ENCODE measurements at regions not wholly inside any gene's neighbourhood (a gene's known extent, or its start where the extent isn't known, plus 50 kb on each side); places are given as distances from the start of the nearest gene placed in this dataset.

DNA sequence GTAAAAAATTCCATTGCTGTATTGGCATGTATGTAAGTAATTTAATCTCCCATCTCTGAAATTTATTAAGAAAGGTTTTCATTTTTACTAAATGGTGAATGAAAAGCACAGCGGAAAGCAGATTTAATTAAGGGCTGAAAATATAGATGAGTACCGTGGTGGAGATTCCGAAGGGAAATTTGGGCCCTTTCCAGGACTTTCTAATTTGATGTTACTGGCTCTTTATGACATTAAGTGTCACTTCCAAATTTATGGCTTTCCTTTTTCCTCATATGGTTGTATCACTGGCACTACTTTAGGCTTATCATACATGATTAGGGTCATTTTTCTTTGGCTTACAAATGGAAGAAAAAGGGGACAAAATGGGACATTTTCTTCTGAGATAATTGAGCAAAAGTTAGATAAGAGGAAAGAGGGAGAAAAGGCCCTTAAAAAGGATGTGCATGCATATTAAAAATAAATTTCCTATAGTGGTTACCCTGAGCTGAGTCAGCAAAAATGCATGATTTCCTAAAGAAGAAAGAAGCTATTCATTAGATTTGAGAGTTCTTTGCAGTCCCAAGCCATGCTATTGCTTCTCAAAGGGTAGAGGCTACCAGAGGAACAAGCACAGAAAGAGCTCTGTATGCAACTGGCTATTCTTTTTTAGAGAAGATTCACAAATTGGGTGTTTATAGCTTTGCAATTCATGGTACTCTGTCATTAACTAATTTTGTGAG lies 74.9 kb upstream of the CNIH3 start:
- Histone ChIP-seq H3K27me3 (no peaks in the 10 kb centered on the region), H3K4me1 (peaks cover 0 to 35% (median 0%) of the 10 kb centered on the region in 12 donors), H3K4me3 (no peak overlapping the region), H3K27ac (no peak overlapping the region), H3K36me3 (no peaks in the 10 kb centered on the region), H3K9me3 (no peaks in the 10 kb centered on the region)
- intact Hi-C loops (cut with DNase I), result no loop called here
- TF ChIP-seq POLR2A (IDR thresholded peaks at IDR 0.05), result no peak
- TF ChIP-seq, protein P1, sequence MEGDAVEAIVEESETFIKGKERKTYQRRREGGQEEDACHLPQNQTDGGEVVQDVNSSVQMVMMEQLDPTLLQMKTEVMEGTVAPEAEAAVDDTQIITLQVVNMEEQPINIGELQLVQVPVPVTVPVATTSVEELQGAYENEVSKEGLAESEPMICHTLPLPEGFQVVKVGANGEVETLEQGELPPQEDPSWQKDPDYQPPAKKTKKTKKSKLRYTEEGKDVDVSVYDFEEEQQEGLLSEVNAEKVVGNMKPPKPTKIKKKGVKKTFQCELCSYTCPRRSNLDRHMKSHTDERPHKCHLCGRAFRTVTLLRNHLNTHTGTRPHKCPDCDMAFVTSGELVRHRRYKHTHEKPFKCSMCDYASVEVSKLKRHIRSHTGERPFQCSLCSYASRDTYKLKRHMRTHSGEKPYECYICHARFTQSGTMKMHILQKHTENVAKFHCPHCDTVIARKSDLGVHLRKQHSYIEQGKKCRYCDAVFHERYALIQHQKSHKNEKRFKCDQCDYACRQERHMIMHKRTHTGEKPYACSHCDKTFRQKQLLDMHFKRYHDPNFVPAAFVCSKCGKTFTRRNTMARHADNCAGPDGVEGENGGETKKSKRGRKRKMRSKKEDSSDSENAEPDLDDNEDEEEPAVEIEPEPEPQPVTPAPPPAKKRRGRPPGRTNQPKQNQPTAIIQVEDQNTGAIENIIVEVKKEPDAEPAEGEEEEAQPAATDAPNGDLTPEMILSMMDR (IDR thresholded peaks at IDR 0.05), result no peak
- no peak for ATAC-seq
- WGBS, 4 donors, result 67 to 76% (median 72%) methylated on average over 3 of the region's 3 CpGs
- no peak for DNase-seq

GRCh38 chr1:224541901-224542630 lies 74.1 kb upstream of the CNIH3 start:
- TF ChIP-seq, protein P1 (IDR thresholded peaks at IDR 0.05), result no peak
- no peak for TF ChIP-seq POLR2A (IDR thresholded peaks at IDR 0.05)
- no peak overlapping the region for H3K27ac ChIP-seq
- H3K4me3 ChIP-seq, result no peak overlapping the region
- DNase-seq (no peak), ATAC-seq (no peak)
- H3K4me1 ChIP-seq, result peaks cover 0 to 35% (median 0%) of the 10 kb centered on the region in 12 donors
- H3K9me3 ChIP-seq, result no peaks in the 10 kb centered on the region
- intact Hi-C loops (cut with DNase I), result no loop called here
- H3K27me3 ChIP-seq, result no peaks in the 10 kb centered on the region
- WGBS, 4 donors, result 69 to 78% (median 73%) methylated on average over 5 of the region's 5 CpGs
- no peaks in the 10 kb centered on the region for H3K36me3 ChIP-seq

DNA sequence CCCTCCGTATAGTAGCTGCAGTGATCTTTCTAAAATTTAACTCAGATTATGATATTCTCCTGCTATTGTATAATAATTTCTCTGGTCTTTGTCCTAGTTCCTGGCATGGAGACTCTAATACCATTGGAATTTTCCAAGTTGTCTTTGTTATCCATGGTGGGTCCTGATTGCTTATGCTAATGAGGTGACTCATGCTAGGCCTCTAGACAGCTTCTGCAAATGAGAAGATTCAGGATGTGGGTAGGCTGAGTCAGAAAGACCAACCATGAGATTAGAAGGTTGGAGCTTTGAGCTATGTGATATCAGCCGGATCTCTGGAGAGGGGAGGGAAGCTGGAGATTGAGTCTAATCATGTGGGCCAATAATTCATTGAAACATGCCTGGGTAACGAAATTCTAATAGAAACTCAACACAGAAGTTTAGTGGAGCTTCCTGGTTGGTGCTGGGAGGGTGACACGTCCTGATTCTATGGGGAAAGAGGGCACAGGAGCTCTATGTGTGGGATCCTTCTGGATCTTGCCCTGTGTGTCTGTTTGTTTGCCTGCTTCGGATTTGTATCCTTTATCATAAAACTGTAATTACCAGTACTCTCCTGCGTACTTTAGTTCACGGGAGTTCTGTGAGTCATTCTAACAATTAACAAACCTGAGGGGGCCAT lies 73.2 kb upstream of the CNIH3 start:
- WGBS, 4 donors, result 73 to 84% (median 80%) methylated on average over 7 of the region's 7 CpGs
- Histone ChIP-seq H3K36me3 (no peaks in the 10 kb centered on the region), H3K4me1 (peaks cover 0 to 35% (median 0%) of the 10 kb centered on the region in 12 donors), H3K4me3 (no peak overlapping the region), H3K27me3 (no peaks in the 10 kb centered on the region), H3K9me3 (no peaks in the 10 kb centered on the region), H3K27ac (no peak overlapping the region)
- TF ChIP-seq, protein P1 (IDR thresholded peaks at IDR 0.05), result no peak
- no peak for TF ChIP-seq POLR2A (IDR thresholded peaks at IDR 0.05)
- DNase-seq, result no peak
- ATAC-seq, result peak in 2 of 4 donors; percentile 42 to 46
- intact Hi-C loops (cut with DNase I), result no loop called here

DNA sequence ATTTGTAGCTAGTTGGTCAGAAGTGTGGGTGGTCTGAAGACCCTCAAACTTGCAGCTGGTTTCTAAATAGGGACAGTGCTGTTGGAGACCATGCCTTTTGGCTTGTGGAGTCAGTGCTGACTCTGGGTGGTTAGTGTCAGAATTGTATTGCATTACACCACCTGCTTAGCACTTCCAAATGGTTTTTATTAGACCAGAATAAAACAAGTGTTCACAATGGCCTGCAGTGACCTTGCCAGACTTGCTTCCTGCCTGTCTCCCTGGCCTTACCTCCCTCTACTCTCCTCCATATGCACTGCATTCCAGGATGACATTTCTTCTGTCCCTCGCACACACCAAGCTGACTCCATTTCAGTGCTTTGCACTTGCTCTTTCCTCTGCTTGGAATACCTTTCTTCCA lies 72.7 kb upstream of the CNIH3 start:
- WGBS, 4 donors, result 84 to 100% (median 92%) methylated on average over 1 of the region's 1 CpG
- no peak for TF ChIP-seq POLR2A (IDR thresholded peaks at IDR 0.05)
- TF ChIP-seq, protein P1 (IDR thresholded peaks at IDR 0.05), result no peak
- no peak for ATAC-seq
- Histone ChIP-seq H3K9me3 (no peaks in the 10 kb centered on the region), H3K36me3 (no peaks in the 10 kb centered on the region), H3K4me1 (peaks cover 0 to 35% (median 0%) of the 10 kb centered on the region in 12 donors), H3K27me3 (no peaks in the 10 kb centered on the region), H3K4me3 (no peak overlapping the region), H3K27ac (no peak overlapping the region)
- intact Hi-C loops (cut with DNase I), result no loop called here
- no peak for DNase-seq
